Keratinocyte (primary cell): ENCODE measurements at regions not wholly inside any gene's neighbourhood (a gene's known extent, or its start where the extent isn't known, plus 50 kb on each side); places are given as distances from the start of the nearest gene placed in this dataset.

ENCODE experiments used
- DNase-seq: peaks from one replicate; pipeline ENCODE4 v3.0.0-alpha.2; 2011; ENCODE audit warnings: low read depth, missing footprints, low spot score
- FAIRE-seq: peaks from 2 replicates; lab custom pipeline; 2011; peaks lifted over from hg19 to GRCh38; lab: Jason Lieb, UNC
- H2AFZ ChIP-seq: 2 replicates; pipeline ENCODE4 v1.6.0; 2012; ENCODE audit warnings: low read length, control low read depth, inconsistent platforms; ENCODE audit not compliant: control insufficient read depth
- H3K27ac ChIP-seq: 2 replicates; pipeline ENCODE4 v1.5.1; 2011; ENCODE audit warnings: low read length; ENCODE audit not compliant: control insufficient read depth, insufficient read depth
- H3K27me3 ChIP-seq: 3 replicates; pipeline ENCODE4 v1.6.0; 2011; ENCODE audit warnings: low read length; ENCODE audit not compliant: control insufficient read depth, insufficient read depth; ENCODE audit errors: extremely low read depth
- H3K36me3 ChIP-seq, 2 experiments: 2 replicates in 1 of 2; 3 replicates in 1 of 2; pipeline ENCODE4 v1.5.1; 2011; ENCODE audit warnings: low read length in 2 of 2, mild to moderate bottlenecking in 1 of 2; ENCODE audit not compliant: control insufficient read depth in 2 of 2, insufficient read depth in 2 of 2; ENCODE audit errors: extremely low read depth in 1 of 2
- H3K4me1 ChIP-seq: 3 replicates; pipeline ENCODE4 v1.5.1; 2011; ENCODE audit warnings: low read length; ENCODE audit not compliant: control insufficient read depth, insufficient read depth; ENCODE audit errors: extremely low read depth
- H3K4me2 ChIP-seq: 3 replicates; pipeline ENCODE4 v1.6.0; 2011; ENCODE audit warnings: low read depth, low read length; ENCODE audit not compliant: control insufficient read depth, insufficient read depth; ENCODE audit errors: extremely low read depth
- H3K4me3 ChIP-seq, 3 experiments: fragments of 200-600 bp in 1 of 3; sonication (generic) in 1 of 3; 2 replicates in 2 of 3; 3 replicates in 1 of 3; pipeline ENCODE4 v1.5.1; 2011 to 2016; ENCODE audit warnings: low read length in 3 of 3, mild to moderate bottlenecking in 3 of 3, control low read depth in 2 of 3, inconsistent platforms in 1 of 3, low read depth in 1 of 3, mixed read lengths in 1 of 3, mixed run types in 1 of 3, moderate library complexity in 1 of 3; ENCODE audit not compliant: control insufficient read depth in 2 of 3, insufficient read depth in 2 of 3; ENCODE audit errors: extremely low read depth in 1 of 3
- H3K79me2 ChIP-seq: 2 replicates; pipeline ENCODE4 v1.6.0; 2012; ENCODE audit warnings: low read length; ENCODE audit not compliant: control insufficient read depth, insufficient read depth
- H3K9ac ChIP-seq: 3 replicates; pipeline ENCODE4 v1.6.0; 2011; ENCODE audit warnings: low read length; ENCODE audit not compliant: control insufficient read depth, insufficient read depth; ENCODE audit errors: extremely low read depth
- H3K9me1 ChIP-seq: 3 replicates; pipeline ENCODE4 v1.6.0; 2011; ENCODE audit warnings: low read length; ENCODE audit not compliant: control insufficient read depth, insufficient read depth; ENCODE audit errors: extremely low read depth
- H3K9me3 ChIP-seq: 2 replicates; pipeline ENCODE4 v1.5.1; 2012; ENCODE audit warnings: low read depth, low read length; ENCODE audit not compliant: control insufficient read depth
- H4K20me1 ChIP-seq: 3 replicates; pipeline ENCODE4 v1.6.0; 2011; ENCODE audit warnings: low read length; ENCODE audit not compliant: control insufficient read depth, insufficient read depth; ENCODE audit errors: extremely low read depth
- EZH2 ChIP-seq: IDR thresholded peaks from one replicate; pipeline ENCODE4 v1.6.1; 2012; ENCODE audit warnings: inconsistent platforms, mild to moderate bottlenecking, low read length, moderate library complexity
- dilution Hi-C: fragments of 300-500 bp; cut with MboI; formaldehyde crosslinking; loops from one replicate; pipeline ENCODE4 v1.7.0; 2020; ENCODE audit warnings: low sequenced_read_pairs; ENCODE audit not compliant: extremely low pct_ligation_motif_present
- TF ChIP-seq, protein P1 (sequence below), 3 experiments: IDR thresholded peaks in 1 of 3; conservative IDR thresholded peaks in 1 of 3; optimal IDR thresholded peaks in 1 of 3; 2 replicates in 2 of 3; 3 replicates in 1 of 3; pipeline versions ENCODE3 to v1.5.1; 2011; ENCODE audit warnings: low read length in 3 of 3, mild to moderate bottlenecking in 3 of 3, moderate library complexity in 2 of 3, control low read depth in 1 of 3, inconsistent platforms in 1 of 3; ENCODE audit not compliant: insufficient read depth in 2 of 3; ENCODE audit errors: extremely low read depth in 1 of 3

DNA sequence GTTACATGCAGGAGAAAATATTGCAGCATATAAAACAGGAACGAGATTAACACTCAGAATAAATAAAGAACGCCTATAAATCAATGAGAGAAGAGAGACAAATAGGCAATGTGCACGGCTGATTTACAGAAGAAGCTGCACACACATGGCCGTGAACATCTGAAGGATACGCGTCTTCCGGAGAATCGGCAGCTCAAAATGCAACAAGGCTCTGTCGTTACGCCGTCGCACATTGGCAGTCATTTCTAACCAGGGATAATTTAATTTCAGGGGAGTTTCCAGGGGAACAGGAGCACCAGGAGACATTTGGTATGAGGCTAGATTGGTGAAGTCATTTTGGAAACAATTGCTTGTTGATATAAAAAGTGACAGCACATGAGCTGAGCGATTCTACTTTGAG, 745.2 kb downstream of the BRD1 start:
- TF ChIP-seq, protein P1, sequence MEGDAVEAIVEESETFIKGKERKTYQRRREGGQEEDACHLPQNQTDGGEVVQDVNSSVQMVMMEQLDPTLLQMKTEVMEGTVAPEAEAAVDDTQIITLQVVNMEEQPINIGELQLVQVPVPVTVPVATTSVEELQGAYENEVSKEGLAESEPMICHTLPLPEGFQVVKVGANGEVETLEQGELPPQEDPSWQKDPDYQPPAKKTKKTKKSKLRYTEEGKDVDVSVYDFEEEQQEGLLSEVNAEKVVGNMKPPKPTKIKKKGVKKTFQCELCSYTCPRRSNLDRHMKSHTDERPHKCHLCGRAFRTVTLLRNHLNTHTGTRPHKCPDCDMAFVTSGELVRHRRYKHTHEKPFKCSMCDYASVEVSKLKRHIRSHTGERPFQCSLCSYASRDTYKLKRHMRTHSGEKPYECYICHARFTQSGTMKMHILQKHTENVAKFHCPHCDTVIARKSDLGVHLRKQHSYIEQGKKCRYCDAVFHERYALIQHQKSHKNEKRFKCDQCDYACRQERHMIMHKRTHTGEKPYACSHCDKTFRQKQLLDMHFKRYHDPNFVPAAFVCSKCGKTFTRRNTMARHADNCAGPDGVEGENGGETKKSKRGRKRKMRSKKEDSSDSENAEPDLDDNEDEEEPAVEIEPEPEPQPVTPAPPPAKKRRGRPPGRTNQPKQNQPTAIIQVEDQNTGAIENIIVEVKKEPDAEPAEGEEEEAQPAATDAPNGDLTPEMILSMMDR (optimal IDR thresholded peaks at IDR 0.05 in 1 of 3, IDR thresholded peaks at IDR 0.05 in 1 of 3, conservative IDR thresholded peaks at IDR 0.05 in 1 of 3; ENCODE audit: extremely low read depth in 1 of 3, insufficient read depth in 2 of 3, low read length in 3 of 3), result no peak
- TF ChIP-seq EZH2, result no peak
- Histone ChIP-seq H2AFZ (no peak overlapping the region), H3K4me1 (no peaks in the 10 kb centered on the region), H3K4me3 (no peak overlapping the region), H3K9me1 (no peaks in the 10 kb centered on the region), H3K9me3 (peaks cover 8% of the 10 kb centered on the region), H3K4me2 (no peak overlapping the region), H3K79me2 (no peaks in the 10 kb centered on the region), H3K9ac (no peak overlapping the region), H4K20me1 (no peaks in the 10 kb centered on the region), H3K27me3 (no peaks in the 10 kb centered on the region), H3K27ac (no peak overlapping the region), H3K36me3 (no peaks in the 10 kb centered on the region)
- no peak for FAIRE-seq
- dilution Hi-C loops, result no loop called here
- DNase-seq, result no peak

DNA sequence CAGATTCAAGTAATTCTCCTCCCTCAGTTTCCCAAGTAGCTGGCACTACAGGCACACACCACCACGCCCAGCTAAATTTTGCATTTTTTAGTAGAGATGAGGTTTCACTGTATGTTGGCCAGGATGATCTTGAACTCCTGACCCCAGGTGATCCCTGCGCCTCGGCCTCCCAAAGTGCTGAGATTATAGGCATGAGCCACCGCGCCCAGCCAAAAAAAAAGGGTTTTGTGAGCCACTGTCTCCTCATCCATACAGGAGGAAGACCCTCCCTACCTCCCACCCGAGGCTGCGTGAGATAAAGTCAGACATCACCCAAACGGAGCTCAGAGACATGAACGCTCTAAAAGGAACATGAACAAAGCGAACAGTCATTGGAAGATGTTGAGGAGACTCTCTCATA, 745.7 kb downstream of the BRD1 start:
- Histone ChIP-seq H3K4me1 (no peaks in the 10 kb centered on the region), H3K4me3 (no peak overlapping the region), H3K9me1 (no peaks in the 10 kb centered on the region), H3K27ac (no peak overlapping the region), H3K79me2 (no peaks in the 10 kb centered on the region), H3K4me2 (no peak overlapping the region), H3K9ac (no peak overlapping the region), H3K27me3 (no peaks in the 10 kb centered on the region), H4K20me1 (no peaks in the 10 kb centered on the region), H3K9me3 (peaks cover 7% of the 10 kb centered on the region), H2AFZ (no peak overlapping the region), H3K36me3 (no peaks in the 10 kb centered on the region)
- FAIRE-seq (no peak), DNase-seq (no peak)
- dilution Hi-C loops, result no loop called here
- TF ChIP-seq, protein P1 (optimal IDR thresholded peaks at IDR 0.05 in 1 of 3, IDR thresholded peaks at IDR 0.05 in 1 of 3, conservative IDR thresholded peaks at IDR 0.05 in 1 of 3; ENCODE audit: extremely low read depth in 1 of 3, insufficient read depth in 2 of 3, low read length in 3 of 3), result no peak
- no peak for TF ChIP-seq EZH2
